Sigmoid colon (tissue), 6 donors: ENCODE measurements at regions not wholly inside any gene's neighbourhood (a gene's known extent, or its start where the extent isn't known, plus 50 kb on each side); places are given as distances from the start of the nearest gene placed in this dataset.
"Not testable (repeated sequence)": the region's sequence is repeated elsewhere in the genome, so short reads cannot be mapped to it uniquely, and the experiment has no call there.

Experiments used
- DNase-seq: peaks from one replicate; pipeline ENCODE4 v3.0.0-alpha.2; 2019
- H3K27ac ChIP-seq, 4 donors: fragments of 200-600 bp; sonication (generic); one replicate each; pipeline ENCODE4 v1.5.1; 2016 to 2019; ENCODE audit warnings: mild to moderate bottlenecking in 1 of 4
- H3K27me3 ChIP-seq, 3 donors: fragments of 200-600 bp; sonication (generic); one replicate each; pipeline ENCODE4 v1.5.1; 2019; ENCODE audit warnings: mild to moderate bottlenecking in 1 of 3
- H3K36me3 ChIP-seq, 4 donors: fragments of 200-600 bp; sonication (generic); one replicate each; pipeline ENCODE4 v1.5.1; 2016 to 2019
- H3K4me1 ChIP-seq, 4 donors: fragments of 200-600 bp; sonication (generic); one replicate each; pipeline ENCODE4 v1.5.1; 2017 to 2019
- H3K4me3 ChIP-seq, 4 donors: fragments of 200-600 bp; sonication (generic); one replicate each; pipeline ENCODE4 v1.5.1; 2017 to 2019; ENCODE audit warnings: mild to moderate bottlenecking in 2 of 4, moderate library complexity in 1 of 4
- H3K9me3 ChIP-seq, 4 donors: fragments of 200-600 bp in 3 of 4; sonication (generic) in 3 of 4; one replicate each; pipeline versions ENCODE4 v1.5.1 to v1.6.1; 2013 to 2019
- EP300 ChIP-seq, 4 donors: sonication (generic); formaldehyde crosslinking; IDR thresholded peaks; one replicate each; pipeline ENCODE4 v1.6.1; 2017; ENCODE audit warnings: antibody characterized with exemption in 4 of 4
- POLR2A ChIP-seq, 2 donors: fragments of 450-650 bp; IDR thresholded peaks; one replicate each; pipeline ENCODE4 v1.6.1; 2016; ENCODE audit warnings: antibody characterized with exemption in 2 of 2, mild to moderate bottlenecking in 2 of 2, moderate library complexity in 2 of 2
- POLR2AphosphoS5 ChIP-seq, 4 donors: sonication (generic); formaldehyde crosslinking; IDR thresholded peaks; one replicate each; pipeline ENCODE4 v1.6.1; 2017; ENCODE audit warnings: antibody characterized with exemption in 4 of 4
- WGBS, 2 donors: extraction: QIAGEN DNeasy Blood & Tissue Kit; methylation state at CpG; one replicate each; pipeline ENCODE4 v1.1.7; 2013; 5-methylcytosine and 5-hydroxymethylcytosine counted together
- intact Hi-C: fragments of 100-400 bp; cut with DNase I; formaldehyde crosslinking; loops from one replicate; pipeline ENCODE4 v1.15.1; 2023
- TF ChIP-seq, protein P1 (sequence below), 4 experiments: fragments of 450-650 bp in 3 of 4; fragments of 200-600 bp in 1 of 4; IDR thresholded peaks; one replicate each; pipeline ENCODE4 v1.5.1; 2016 to 2019; ENCODE audit warnings: antibody characterized with exemption in 4 of 4, mild to moderate bottlenecking in 3 of 4, moderate library complexity in 2 of 4
- donor health status: healthy with polysubstance abuse.
- donor health status: healthy.

DNA sequence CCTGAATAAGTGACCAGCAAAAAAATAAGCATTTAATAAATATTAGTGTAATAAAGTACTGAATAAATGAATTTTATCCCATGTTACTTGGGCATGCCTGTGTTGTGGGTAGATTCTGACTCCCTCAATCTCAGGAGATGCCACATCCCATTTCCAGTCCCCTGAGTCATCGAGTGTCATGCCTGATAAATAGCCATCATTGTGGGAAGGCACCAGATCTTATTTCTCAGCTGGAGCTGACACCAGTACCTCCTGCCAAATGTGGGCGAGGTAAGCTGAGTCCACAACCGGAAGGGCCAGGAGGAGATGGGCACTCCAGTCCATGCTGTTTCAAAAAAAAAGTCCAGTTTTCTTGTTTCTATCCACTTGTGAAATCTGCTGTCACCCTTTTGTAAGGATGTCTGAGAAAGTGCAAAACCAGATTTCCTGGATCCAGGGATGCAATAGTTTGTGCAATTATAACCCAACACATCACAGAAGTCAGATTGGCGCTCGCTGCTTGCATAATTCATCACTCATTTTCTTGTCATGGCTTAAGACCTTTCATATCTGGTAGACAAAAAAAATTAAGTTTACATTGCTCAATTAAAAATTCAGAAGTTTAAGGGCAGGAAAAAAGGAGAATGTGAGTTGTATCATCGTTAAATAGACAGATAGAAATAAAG, 311.6 kb downstream of the MIAT start:
- H3K4me1 ChIP-seq: no peaks in the 10 kb centered on the region
- no peak for TF ChIP-seq EP300 (IDR thresholded peaks at IDR 0.05)
- TF ChIP-seq POLR2AphosphoS5 (IDR thresholded peaks at IDR 0.05): no peak
- TF ChIP-seq POLR2A (IDR thresholded peaks at IDR 0.05): no peak
- TF ChIP-seq, protein P1, sequence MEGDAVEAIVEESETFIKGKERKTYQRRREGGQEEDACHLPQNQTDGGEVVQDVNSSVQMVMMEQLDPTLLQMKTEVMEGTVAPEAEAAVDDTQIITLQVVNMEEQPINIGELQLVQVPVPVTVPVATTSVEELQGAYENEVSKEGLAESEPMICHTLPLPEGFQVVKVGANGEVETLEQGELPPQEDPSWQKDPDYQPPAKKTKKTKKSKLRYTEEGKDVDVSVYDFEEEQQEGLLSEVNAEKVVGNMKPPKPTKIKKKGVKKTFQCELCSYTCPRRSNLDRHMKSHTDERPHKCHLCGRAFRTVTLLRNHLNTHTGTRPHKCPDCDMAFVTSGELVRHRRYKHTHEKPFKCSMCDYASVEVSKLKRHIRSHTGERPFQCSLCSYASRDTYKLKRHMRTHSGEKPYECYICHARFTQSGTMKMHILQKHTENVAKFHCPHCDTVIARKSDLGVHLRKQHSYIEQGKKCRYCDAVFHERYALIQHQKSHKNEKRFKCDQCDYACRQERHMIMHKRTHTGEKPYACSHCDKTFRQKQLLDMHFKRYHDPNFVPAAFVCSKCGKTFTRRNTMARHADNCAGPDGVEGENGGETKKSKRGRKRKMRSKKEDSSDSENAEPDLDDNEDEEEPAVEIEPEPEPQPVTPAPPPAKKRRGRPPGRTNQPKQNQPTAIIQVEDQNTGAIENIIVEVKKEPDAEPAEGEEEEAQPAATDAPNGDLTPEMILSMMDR (IDR thresholded peaks at IDR 0.05): no peak
- H3K4me3 ChIP-seq: no peak overlapping the region
- WGBS, 2 donors: 82 to 84% methylated on average over 6 of the region's 6 CpGs
- no peaks in the 10 kb centered on the region for H3K9me3 ChIP-seq
- no peak for DNase-seq
- H3K36me3 ChIP-seq: no peaks in the 10 kb centered on the region
- H3K27me3 ChIP-seq: no peaks in the 10 kb centered on the region
- intact Hi-C loops: no loop called here
- H3K27ac ChIP-seq: no peak overlapping the region

DNA sequence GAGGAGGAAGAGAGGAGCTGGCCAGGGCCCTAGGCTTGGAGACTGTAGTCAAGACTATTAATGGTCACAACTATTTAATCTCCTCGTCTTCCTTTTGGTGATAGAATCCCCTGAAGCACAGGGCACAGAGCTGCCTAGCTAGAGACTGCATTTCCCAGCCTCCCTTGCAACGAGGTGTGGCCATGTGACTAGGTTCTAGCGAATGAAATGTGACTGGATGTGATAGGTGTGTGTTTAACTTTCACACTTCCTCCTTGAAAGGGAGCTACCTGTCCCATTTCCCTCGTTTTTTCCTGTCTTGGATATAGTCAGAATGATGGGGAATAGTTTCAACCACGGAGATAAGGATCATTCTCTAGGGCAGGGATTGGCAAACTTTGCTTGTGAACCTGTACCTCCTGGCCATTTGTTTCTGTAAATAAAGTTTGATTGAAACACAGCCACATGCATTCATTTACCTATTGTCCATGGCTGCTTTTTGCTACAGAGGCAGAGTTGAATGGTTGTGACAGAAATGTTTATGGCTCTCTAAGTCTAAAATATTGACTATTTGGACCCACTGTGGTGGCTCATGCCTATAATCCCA, 313.5 kb downstream of the MIAT start:
- H3K27me3 ChIP-seq: no peaks in the 10 kb centered on the region
- H3K36me3 ChIP-seq: no peaks in the 10 kb centered on the region
- H3K4me3 ChIP-seq: no peak overlapping the region
- no peak for DNase-seq
- intact Hi-C loops: no loop called here
- no peak for TF ChIP-seq EP300 (IDR thresholded peaks at IDR 0.05)
- TF ChIP-seq, protein P1 (IDR thresholded peaks at IDR 0.05): no peak
- TF ChIP-seq POLR2A (IDR thresholded peaks at IDR 0.05): no peak
- no peak for TF ChIP-seq POLR2AphosphoS5 (IDR thresholded peaks at IDR 0.05)
- H3K9me3 ChIP-seq: no peaks in the 10 kb centered on the region
- 12 to 23% methylated on average over 5 of the region's 5 CpGs for WGBS, 2 donors
- H3K27ac ChIP-seq: no peak overlapping the region
- H3K4me1 ChIP-seq: peaks cover 0 to 4% (median 0%) of the 10 kb centered on the region in 4 donors

GRCh38 chr22:26972286-26972685, 314.9 kb downstream of the MIAT start:
- no peaks in the 10 kb centered on the region for H3K27me3 ChIP-seq
- WGBS, 2 donors: 78 to 84% methylated on average over 6 of the region's 6 CpGs
- H3K4me3 ChIP-seq: no peak overlapping the region
- intact Hi-C loops: no loop called here
- no peaks in the 10 kb centered on the region for H3K36me3 ChIP-seq
- H3K9me3 ChIP-seq: no peaks in the 10 kb centered on the region
- no peak overlapping the region for H3K27ac ChIP-seq
- peaks cover 0 to 4% (median 0%) of the 10 kb centered on the region in 4 donors for H3K4me1 ChIP-seq
- TF ChIP-seq EP300 (IDR thresholded peaks at IDR 0.05) (no peak), POLR2AphosphoS5 (IDR thresholded peaks at IDR 0.05) (no peak), POLR2A (IDR thresholded peaks at IDR 0.05) (no peak)
- TF ChIP-seq, protein P1 (IDR thresholded peaks at IDR 0.05): no peak
- DNase-seq: no peak

GRCh38 chr22:26972915-26973314, 315.5 kb downstream of the MIAT start:
- 87 to 88% methylated on average over 5 of the region's 5 CpGs for WGBS, 2 donors

GRCh38 chr22:26974034-26974433, 316.6 kb downstream of the MIAT start:
- intact Hi-C loops: no loop called here
- Histone ChIP-seq H3K9me3 (no peaks in the 10 kb centered on the region), H3K4me3 (no peak overlapping the region), H3K36me3 (no peaks in the 10 kb centered on the region), H3K4me1 (peaks cover 0 to 4% (median 0%) of the 10 kb centered on the region in 4 donors), H3K27ac (no peak overlapping the region), H3K27me3 (no peaks in the 10 kb centered on the region)
- WGBS, 2 donors: 81 to 88% methylated on average over 3 of the region's 3 CpGs
- no peak for TF ChIP-seq POLR2AphosphoS5 (IDR thresholded peaks at IDR 0.05)
- TF ChIP-seq, protein P1 (IDR thresholded peaks at IDR 0.05): no peak
- no peak for TF ChIP-seq EP300 (IDR thresholded peaks at IDR 0.05)
- TF ChIP-seq POLR2A (IDR thresholded peaks at IDR 0.05): no peak
- no peak for DNase-seq

More at GRCh38 chr22:26972915-26973314, 315.5 kb downstream of the MIAT start:
- H3K27ac ChIP-seq, intact Hi-C loops, H3K27me3 ChIP-seq, H3K4me1 ChIP-seq, H3K4me3 ChIP-seq, H3K9me3 ChIP-seq, DNase-seq, H3K36me3 ChIP-seq: not testable (repeated sequence)
